ENCODE measurements at regions not wholly inside any gene's neighbourhood (a gene's known extent, or its start where the extent isn't known, plus 50 kb on each side); places are given as distances from the start of the nearest gene placed in this dataset.
"Not testable (repeated sequence)": the region's sequence is repeated elsewhere in the genome, so short reads cannot be mapped to it uniquely, and the experiment has no call there.

- DNase-seq (ENCODE audit: low read depth), result no peak
These were observed 52.5 kb downstream of the RHOB start for GRCh38 chr2:20499387-20499786.

GRCh38 chr2:20501974-20502373, 55.1 kb downstream of the RHOB start:
- peak; percentile 87 for DNase-seq (ENCODE audit: low read depth)

GRCh38 chr2:20502496-20502895, 55.6 kb downstream of the RHOB start:
- not testable (repeated sequence) for DNase-seq (ENCODE audit: low read depth)

- peak; percentile 40 for DNase-seq (ENCODE audit: low read depth)
These were observed 57.3 kb downstream of the RHOB start for GRCh38 chr2:20504174-20504573.

GRCh38 chr2:20506201-20506685, 59.4 kb downstream of the RHOB start:
- peak; percentile 73 for DNase-seq (ENCODE audit: low read depth)

GRCh38 chr2:20507166-20507692, 60.4 kb downstream of the RHOB start:
- peak; percentile 85 for DNase-seq (ENCODE audit: low read depth)

GRCh38 chr2:20507711-20508110, 60.8 kb downstream of the RHOB start:
- DNase-seq (ENCODE audit: low read depth), result no peak

GRCh38 chr2:20509301-20509769, 62.5 kb downstream of the RHOB start:
- DNase-seq (ENCODE audit: low read depth), result no peak

- DNase-seq (ENCODE audit: low read depth), result peak; percentile 65
These were observed 63.1 kb downstream of the RHOB start for GRCh38 chr2:20509770-20510490.

- no peak for DNase-seq (ENCODE audit: low read depth)
These were observed 64.3 kb downstream of the RHOB start for GRCh38 chr2:20511130-20511529.

- no peak for DNase-seq (ENCODE audit: low read depth)
These were observed 65.3 kb downstream of the RHOB start for GRCh38 chr2:20512061-20512605.

- DNase-seq (ENCODE audit: low read depth), result peak; percentile 29
These were observed 67.1 kb downstream of the RHOB start for GRCh38 chr2:20513946-20514345.

- peak; percentile 95 for DNase-seq (ENCODE audit: low read depth)
These were observed 67.9 kb downstream of the RHOB start for GRCh38 chr2:20514596-20515269.

- no peak for DNase-seq (ENCODE audit: low read depth)
These were observed 68.7 kb downstream of the RHOB start for GRCh38 chr2:20515290-20516220.

- no peak for DNase-seq (ENCODE audit: low read depth)
These were observed 69.4 kb downstream of the RHOB start for GRCh38 chr2:20516291-20516645.

- no peak for DNase-seq (ENCODE audit: low read depth)
These were observed 69.9 kb downstream of the RHOB start for GRCh38 chr2:20516646-20517341.

- no peak for DNase-seq (ENCODE audit: low read depth)
These were observed 72.4 kb downstream of the RHOB start for GRCh38 chr2:20519309-20519708.

- no peak for DNase-seq (ENCODE audit: low read depth)
These were observed 73.3 kb downstream of the RHOB start for GRCh38 chr2:20520128-20520527.

GRCh38 chr2:20521193-20521592, 74.3 kb downstream of the RHOB start:
- DNase-seq (ENCODE audit: low read depth), result no peak

GRCh38 chr2:20521682-20522189, 74.9 kb downstream of the RHOB start:
- DNase-seq (ENCODE audit: low read depth), result no peak

Data from M059J (cell line).